Ishikawa (cell line): ENCODE measurements at regions not wholly inside any gene's neighbourhood (a gene's known extent, or its start where the extent isn't known, plus 50 kb on each side); places are given as distances from the start of the nearest gene placed in this dataset.

Source experiments
- CEBPB ChIP-seq: IDR thresholded peaks from 2 replicates; pipeline ENCODE4 v1.6.1; 2012
- CREB1 ChIP-seq: IDR thresholded peaks from 2 replicates; pipeline ENCODE4 v1.6.1; 2012; ENCODE audit warnings: low read depth
- EGR1 ChIP-seq: IDR thresholded peaks from 2 replicates; pipeline ENCODE4 v1.6.1; 2012
- EP300 ChIP-seq: IDR thresholded peaks from 2 replicates; pipeline ENCODE4 v1.6.1; 2012; ENCODE audit warnings: borderline replicate concordance
- FOXM1 ChIP-seq: IDR thresholded peaks from 2 replicates; pipeline ENCODE4 v1.6.1; 2012; ENCODE audit warnings: low read depth, borderline replicate concordance
- MAX ChIP-seq: IDR thresholded peaks from 2 replicates; pipeline ENCODE4 v1.6.1; 2012
- NFIC ChIP-seq: IDR thresholded peaks from 2 replicates; pipeline ENCODE4 v1.6.1; 2012
- RAD21 ChIP-seq: IDR thresholded peaks from 2 replicates; pipeline ENCODE4 v1.6.1; 2012; ENCODE audit warnings: low read depth
- REST ChIP-seq: IDR thresholded peaks from 2 replicates; pipeline ENCODE4 v1.6.1; 2012; ENCODE audit warnings: low read depth, mild to moderate bottlenecking
- TAF1 ChIP-seq: IDR thresholded peaks from 2 replicates; pipeline ENCODE4 v1.6.1; 2012; ENCODE audit warnings: low read depth, mild to moderate bottlenecking
- TCF12 ChIP-seq: IDR thresholded peaks from 2 replicates; pipeline ENCODE4 v1.6.1; 2012; ENCODE audit warnings: low read depth
- TEAD4 ChIP-seq: IDR thresholded peaks from 2 replicates; pipeline ENCODE4 v1.6.1; 2012
- YY1 ChIP-seq: IDR thresholded peaks from 2 replicates; pipeline ENCODE4 v1.6.1; 2012; ENCODE audit warnings: low read depth
- ZBTB7A ChIP-seq: IDR thresholded peaks from 2 replicates; pipeline ENCODE4 v1.6.1; 2012; ENCODE audit warnings: low read depth

- TF ChIP-seq NFIC (no peak), MAX (no peak), YY1 (no peak), TCF12 (no peak), CREB1 (no peak), FOXM1 (no peak), ZBTB7A (no peak), EP300 (no peak), RAD21 (no peak), TEAD4 (no peak), REST (no peak), EGR1 (no peak), TAF1 (no peak)
These were observed 159.9 kb downstream of the CSNK1G3 start for GRCh38 chr5:123671711-123672456.

- no peak for TF ChIP-seq CEBPB
- peak; percentile 87 for TF ChIP-seq RAD21
These were observed 159.1 kb downstream of the CSNK1G3 start for GRCh38 chr5:123671042-123671441.
